A673 (cell line): ENCODE measurements at regions not wholly inside any gene's neighbourhood (a gene's known extent, or its start where the extent isn't known, plus 50 kb on each side); places are given as distances from the start of the nearest gene placed in this dataset.

ENCODE experiments used
- CTCF ChIP-seq: fragments of 300-800, 200-600 bp; sonication (generic); conservative IDR thresholded peaks from 2 replicates; pipeline ENCODE4 v1.5.1; 2017; ENCODE audit warnings: low read depth, mild to moderate bottlenecking, antibody characterized with exemption, low read length, moderate library complexity, mixed read lengths
- EZH2 ChIP-seq: fragments of 200-600 bp; sonication (generic); IDR thresholded peaks from 2 replicates; pipeline ENCODE4 v1.6.1; 2017; ENCODE audit warnings: borderline replicate concordance, low read depth, mild to moderate bottlenecking, mixed read lengths, antibody characterized with exemption, low read length; ENCODE audit not compliant: poor library complexity, severe bottlenecking

- TF ChIP-seq CTCF (no peak), EZH2 (no peak)
Observed at GRCh38 chr9:24398466-24398865, 147.2 kb downstream of the IZUMO3 start.
